ENCODE measurements at regions not wholly inside any gene's neighbourhood (a gene's known extent, or its start where the extent isn't known, plus 50 kb on each side); places are given as distances from the start of the nearest gene placed in this dataset.

DNA sequence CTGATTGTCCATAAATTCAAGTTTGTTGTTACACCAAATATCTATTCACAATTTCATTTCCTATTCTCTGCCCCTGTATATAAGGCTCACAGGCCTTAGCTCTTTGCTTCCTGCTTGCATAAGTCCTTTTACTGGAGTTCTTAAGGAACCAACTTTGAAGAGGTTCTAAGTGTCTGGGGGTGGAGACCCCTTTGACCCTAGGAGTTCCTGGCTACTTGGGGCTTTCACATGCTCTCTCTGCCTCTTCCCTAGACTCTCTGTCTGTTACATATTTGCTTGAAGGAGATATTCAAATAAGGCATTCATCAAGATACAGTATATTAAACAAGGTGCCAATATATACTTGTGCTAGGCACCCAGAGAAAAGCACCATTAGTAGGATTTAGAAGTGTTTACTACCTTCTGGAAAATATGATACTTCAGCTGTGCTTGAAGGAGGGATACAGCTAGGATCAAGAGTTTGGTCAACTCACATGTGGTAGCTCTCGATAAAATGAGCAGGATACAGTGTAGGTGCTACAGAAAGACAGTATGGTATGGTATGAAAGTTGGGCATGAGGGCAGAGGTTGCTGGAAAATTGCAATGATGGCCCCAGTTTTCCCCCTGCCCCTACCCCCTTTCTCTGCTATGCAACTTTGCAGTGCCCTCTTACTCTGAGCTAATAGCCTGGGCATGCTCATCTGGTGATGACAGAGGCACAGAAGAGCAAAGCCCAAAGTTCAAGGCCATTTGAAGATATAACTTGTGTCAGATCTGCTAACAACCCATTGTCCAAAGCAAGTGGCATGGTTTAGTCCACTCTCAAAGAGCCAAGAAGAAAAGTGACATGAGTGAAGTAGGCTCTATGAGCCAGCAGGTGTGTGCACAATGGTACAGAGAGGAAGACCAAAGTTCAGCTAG, 107.6 kb upstream of the CPEB2 start:
- intact Hi-C loops (cut with DNase I): no loop called here
- TF ChIP-seq, protein P1, sequence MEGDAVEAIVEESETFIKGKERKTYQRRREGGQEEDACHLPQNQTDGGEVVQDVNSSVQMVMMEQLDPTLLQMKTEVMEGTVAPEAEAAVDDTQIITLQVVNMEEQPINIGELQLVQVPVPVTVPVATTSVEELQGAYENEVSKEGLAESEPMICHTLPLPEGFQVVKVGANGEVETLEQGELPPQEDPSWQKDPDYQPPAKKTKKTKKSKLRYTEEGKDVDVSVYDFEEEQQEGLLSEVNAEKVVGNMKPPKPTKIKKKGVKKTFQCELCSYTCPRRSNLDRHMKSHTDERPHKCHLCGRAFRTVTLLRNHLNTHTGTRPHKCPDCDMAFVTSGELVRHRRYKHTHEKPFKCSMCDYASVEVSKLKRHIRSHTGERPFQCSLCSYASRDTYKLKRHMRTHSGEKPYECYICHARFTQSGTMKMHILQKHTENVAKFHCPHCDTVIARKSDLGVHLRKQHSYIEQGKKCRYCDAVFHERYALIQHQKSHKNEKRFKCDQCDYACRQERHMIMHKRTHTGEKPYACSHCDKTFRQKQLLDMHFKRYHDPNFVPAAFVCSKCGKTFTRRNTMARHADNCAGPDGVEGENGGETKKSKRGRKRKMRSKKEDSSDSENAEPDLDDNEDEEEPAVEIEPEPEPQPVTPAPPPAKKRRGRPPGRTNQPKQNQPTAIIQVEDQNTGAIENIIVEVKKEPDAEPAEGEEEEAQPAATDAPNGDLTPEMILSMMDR (IDR thresholded peaks at IDR 0.05): no peak
- H3K4me3 ChIP-seq: no peak overlapping the region
- no peaks in the 10 kb centered on the region for H3K27me3 ChIP-seq (ENCODE audit: low read depth)
- H3K9me3 ChIP-seq: no peaks in the 10 kb centered on the region
- peaks cover 5% of the 10 kb centered on the region for H3K4me1 ChIP-seq
- ATAC-seq (peak; percentile 68 to 79), DNase-seq (no peak)
- no peak overlapping the region for H3K27ac ChIP-seq
- H3K36me3 ChIP-seq: no peaks in the 10 kb centered on the region

DNA sequence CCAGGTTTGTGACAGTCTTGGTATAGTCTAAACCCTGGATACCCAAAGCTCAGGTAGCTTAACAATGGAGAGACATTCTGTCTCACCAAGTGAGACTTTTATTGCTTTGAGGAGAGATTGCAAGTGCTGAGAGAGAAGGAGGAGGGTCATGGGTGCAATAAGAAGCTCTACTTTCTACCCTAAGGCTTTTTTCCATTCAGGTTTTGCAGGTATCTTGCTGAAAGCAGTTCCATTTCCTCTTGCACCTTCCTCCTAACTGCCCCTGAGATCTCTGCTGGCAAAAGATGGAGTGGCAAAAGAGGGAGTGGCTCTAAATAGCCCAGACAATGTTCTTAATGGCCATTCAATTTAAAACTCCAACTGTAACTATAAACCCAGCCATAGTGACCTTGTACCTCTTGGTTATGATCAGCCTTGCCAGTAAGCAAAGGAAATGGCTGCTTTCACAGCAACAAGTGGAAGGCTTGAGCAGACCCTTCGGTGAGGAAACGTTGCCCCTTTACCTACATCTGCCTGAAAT, 105.6 kb upstream of the CPEB2 start:
- DNase-seq: no peak
- Histone ChIP-seq H3K4me3 (no peak overlapping the region), H3K27ac (no peak overlapping the region), H3K27me3 (ENCODE audit: low read depth) (no peaks in the 10 kb centered on the region), H3K4me1 (peaks cover 5% of the 10 kb centered on the region), H3K9me3 (no peaks in the 10 kb centered on the region), H3K36me3 (no peaks in the 10 kb centered on the region)
- no peak for ATAC-seq
- intact Hi-C loops (cut with DNase I): no loop called here
- TF ChIP-seq, protein P1 (IDR thresholded peaks at IDR 0.05): no peak

DNA sequence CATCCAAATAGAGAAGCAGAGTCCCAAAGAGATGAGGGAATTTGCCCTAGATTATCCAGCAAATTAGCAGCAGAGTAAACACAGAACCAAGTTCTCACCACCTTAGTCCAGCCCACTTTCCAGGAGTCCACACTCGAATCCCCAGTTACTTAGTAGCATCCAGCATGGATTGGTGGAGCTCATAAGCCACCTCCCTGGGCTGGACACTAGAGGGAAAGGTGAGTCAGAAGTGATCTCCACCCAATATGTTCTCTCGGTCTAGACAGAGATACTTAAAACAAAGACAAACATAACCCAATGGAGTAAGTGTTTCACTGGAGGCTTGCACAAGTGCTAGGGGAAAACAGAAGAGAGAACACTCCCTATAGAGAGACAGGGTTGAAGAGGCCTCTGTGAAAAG, 105.1 kb upstream of the CPEB2 start:
- DNase-seq: no peak
- H3K4me1 ChIP-seq: peaks cover 5% of the 10 kb centered on the region
- intact Hi-C loops (cut with DNase I): no loop called here
- TF ChIP-seq, protein P1 (IDR thresholded peaks at IDR 0.05): no peak
- H3K27ac ChIP-seq: no peak overlapping the region
- no peaks in the 10 kb centered on the region for H3K36me3 ChIP-seq
- no peaks in the 10 kb centered on the region for H3K9me3 ChIP-seq
- ATAC-seq: peak; percentile 88
- no peaks in the 10 kb centered on the region for H3K27me3 ChIP-seq (ENCODE audit: low read depth)
- no peak overlapping the region for H3K4me3 ChIP-seq

DNA sequence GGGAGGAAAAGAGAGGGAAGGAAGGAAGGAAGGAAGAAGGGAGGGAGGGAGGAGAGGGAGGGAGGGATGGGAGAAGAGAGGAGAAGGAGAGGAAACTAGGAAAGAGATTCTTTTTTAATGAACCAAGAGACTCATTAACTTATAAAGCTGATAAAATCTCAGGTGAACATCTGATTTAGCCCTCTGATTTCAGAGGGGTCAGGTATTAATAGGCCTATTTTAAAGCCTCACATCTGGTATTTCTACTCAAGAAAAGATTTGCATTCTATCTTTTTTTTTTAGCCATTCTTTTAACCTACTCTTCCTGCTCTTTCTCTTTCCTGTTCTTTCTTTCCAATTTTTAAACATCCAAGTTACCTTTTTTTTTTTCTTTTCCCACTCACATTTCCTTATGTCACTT, 103.3 kb upstream of the CPEB2 start:
- Histone ChIP-seq H3K27ac (no peak overlapping the region), H3K9me3 (no peaks in the 10 kb centered on the region), H3K27me3 (ENCODE audit: low read depth) (no peaks in the 10 kb centered on the region), H3K4me1 (peaks cover 5% of the 10 kb centered on the region), H3K36me3 (no peaks in the 10 kb centered on the region), H3K4me3 (no peak overlapping the region)
- ATAC-seq: no peak
- TF ChIP-seq, protein P1 (IDR thresholded peaks at IDR 0.05): no peak
- intact Hi-C loops (cut with DNase I): no loop called here
- DNase-seq: no peak

DNA sequence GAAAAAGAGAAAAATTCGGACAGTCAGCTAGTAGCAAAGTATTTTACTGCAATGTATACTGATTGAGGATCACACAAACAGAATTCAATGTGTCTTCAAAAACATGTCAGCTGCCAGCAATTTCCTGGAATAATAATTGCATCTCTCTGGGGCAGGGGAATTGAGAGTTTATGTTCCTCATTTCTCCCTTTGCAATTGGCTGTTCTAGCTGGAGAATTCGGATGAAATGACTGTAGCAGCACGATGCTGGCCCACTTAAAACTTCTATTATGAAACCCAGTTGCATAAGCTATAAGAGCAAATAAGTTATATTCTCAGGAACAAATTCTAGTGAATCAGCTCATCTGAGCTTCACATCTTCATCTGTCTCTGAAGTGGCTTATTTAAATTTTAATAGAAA, 99.9 kb upstream of the CPEB2 start:
- Histone ChIP-seq H3K27ac (no peak overlapping the region), H3K9me3 (no peaks in the 10 kb centered on the region), H3K4me1 (no peaks in the 10 kb centered on the region), H3K36me3 (no peaks in the 10 kb centered on the region), H3K27me3 (ENCODE audit: low read depth) (no peaks in the 10 kb centered on the region), H3K4me3 (no peak overlapping the region)
- intact Hi-C loops (cut with DNase I): no loop called here
- ATAC-seq: no peak
- no peak for DNase-seq
- TF ChIP-seq, protein P1 (IDR thresholded peaks at IDR 0.05): no peak

Data from lower lobe of right lung (tissue), 2 donors.